Immature natural killer cell (primary cell): ENCODE measurements at regions not wholly inside any gene's neighbourhood (a gene's known extent, or its start where the extent isn't known, plus 50 kb on each side); places are given as distances from the start of the nearest gene placed in this dataset.

ENCODE experiments used
- DNase-seq, 3 donors: peaks; one replicate each; pipeline ENCODE4 v3.0.0; 2022; ENCODE audit warnings: mixed read lengths in 1 of 3
- H3K27ac Mint-ChIP-seq, 6 donors: one replicate each; pipeline ENCODE4 v1.8.0; 2020; ENCODE audit warnings: mixed read lengths in 6 of 6, mild to moderate bottlenecking in 5 of 6, inconsistent platforms in 4 of 6, moderate library complexity in 3 of 6
- H3K27me3 Mint-ChIP-seq, 3 donors: one replicate each; pipeline ENCODE4 v1.8.0; 2020 to 2021; ENCODE audit warnings: low read depth in 3 of 3, mild to moderate bottlenecking in 3 of 3, mixed read lengths in 3 of 3, moderate library complexity in 3 of 3, inconsistent platforms in 1 of 3
- H3K36me3 Mint-ChIP-seq, 3 donors: one replicate each; pipeline ENCODE4 v1.8.0; 2020; ENCODE audit warnings: mixed read lengths in 3 of 3, inconsistent platforms in 2 of 3, mild to moderate bottlenecking in 2 of 3
- H3K4me1 Mint-ChIP-seq, 2 donors: one replicate each; pipeline ENCODE4 v1.8.0; 2020; ENCODE audit warnings: inconsistent platforms in 2 of 2, mild to moderate bottlenecking in 2 of 2, mixed read lengths in 2 of 2, moderate library complexity in 1 of 2
- H3K4me3 Mint-ChIP-seq, 5 donors: one replicate each; pipeline ENCODE4 v1.8.0; 2020; ENCODE audit warnings: mild to moderate bottlenecking in 5 of 5, mixed read lengths in 5 of 5, inconsistent platforms in 3 of 5, moderate library complexity in 3 of 5
- H3K9me3 Mint-ChIP-seq, 6 donors: one replicate each; pipeline ENCODE4 v1.8.0; 2020; ENCODE audit warnings: mild to moderate bottlenecking in 6 of 6, mixed read lengths in 6 of 6, inconsistent platforms in 4 of 6, moderate library complexity in 3 of 6

DNA sequence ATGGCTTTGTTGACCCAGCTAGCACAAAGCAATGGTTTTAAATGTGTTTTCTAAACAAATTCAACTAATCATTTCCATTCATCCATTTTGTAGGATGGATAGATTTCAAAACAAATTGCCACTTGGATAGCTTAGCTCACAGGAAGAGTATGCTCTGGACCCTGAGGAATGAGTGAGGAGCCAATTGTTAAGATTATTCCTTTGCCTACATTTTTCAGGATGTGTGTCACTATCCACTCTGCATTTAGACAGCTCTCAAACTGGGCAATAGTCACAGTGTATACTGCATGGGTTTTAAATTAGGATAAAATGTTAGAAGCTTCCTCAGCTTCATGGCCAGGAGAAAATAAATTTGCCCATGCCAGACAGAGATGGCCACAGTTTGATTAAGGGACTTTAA is 605.6 kb upstream of the TEX47 start:
- Mint-ChIP-seq H3K4me3 (no peak overlapping the region), H3K4me1 (peaks cover 0 to 5% of the 10 kb centered on the region in 2 donors), H3K27ac (no peak overlapping the region), H3K9me3 (peaks cover 0 to 38% (median 3%) of the 10 kb centered on the region in 6 donors), H3K27me3 (peaks cover 0 to 2% (median 0%) of the 10 kb centered on the region in 3 donors), H3K36me3 (no peaks in the 10 kb centered on the region)
- DNase-seq = no peak

DNA sequence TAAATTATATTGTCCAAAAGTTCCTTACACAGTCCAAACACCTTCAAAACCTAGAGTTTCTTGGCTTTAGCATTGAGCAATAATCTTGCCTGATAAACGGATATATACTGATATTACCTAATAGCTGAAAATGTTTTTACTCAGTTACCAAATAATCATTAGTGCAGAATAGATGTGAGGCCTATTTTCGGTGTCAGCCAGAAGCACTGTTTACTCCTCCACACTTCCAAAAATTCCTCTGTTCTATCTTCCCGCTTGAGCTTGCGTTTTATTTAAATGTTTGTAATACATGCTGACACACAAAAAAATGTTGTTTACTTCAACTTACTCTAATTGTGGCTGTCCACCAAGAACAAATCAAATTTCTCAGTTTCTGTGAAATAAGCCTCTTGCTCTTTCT is 606.2 kb upstream of the TEX47 start:
- no peaks in the 10 kb centered on the region for H3K36me3 Mint-ChIP-seq
- peaks cover 0 to 5% of the 10 kb centered on the region in 2 donors for H3K4me1 Mint-ChIP-seq
- no peak overlapping the region for H3K27ac Mint-ChIP-seq
- H3K27me3 Mint-ChIP-seq = peaks cover 0 to 2% (median 0%) of the 10 kb centered on the region in 3 donors
- DNase-seq = no peak
- H3K4me3 Mint-ChIP-seq = no peak overlapping the region
- H3K9me3 Mint-ChIP-seq = peaks cover 0 to 32% (median 4%) of the 10 kb centered on the region in 6 donors

DNA sequence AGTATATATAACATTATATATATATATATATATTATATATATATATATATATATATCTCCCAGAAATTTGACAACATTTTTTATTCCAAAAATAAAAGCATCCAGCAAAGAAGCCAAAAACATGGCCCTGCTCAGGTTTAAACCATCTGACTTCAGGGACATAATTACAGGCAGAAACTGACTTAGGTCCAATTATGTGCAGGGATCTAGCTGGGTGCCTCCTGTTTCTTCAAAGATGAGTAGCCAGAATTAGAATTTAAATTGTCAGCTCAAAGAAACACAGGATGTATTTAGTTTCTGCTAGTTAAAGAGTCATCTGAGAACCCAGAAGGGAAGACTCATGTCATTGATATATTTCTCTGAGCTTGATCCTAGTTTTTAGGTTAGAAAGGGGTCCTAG is 656.4 kb upstream of the TEX47 start:
- DNase-seq = no peak
- Mint-ChIP-seq H3K27me3 (no peaks in the 10 kb centered on the region), H3K4me1 (no peaks in the 10 kb centered on the region), H3K4me3 (no peak overlapping the region), H3K36me3 (no peaks in the 10 kb centered on the region), H3K27ac (no peak overlapping the region), H3K9me3 (peaks cover 0 to 10% (median 2%) of the 10 kb centered on the region in 6 donors)

DNA sequence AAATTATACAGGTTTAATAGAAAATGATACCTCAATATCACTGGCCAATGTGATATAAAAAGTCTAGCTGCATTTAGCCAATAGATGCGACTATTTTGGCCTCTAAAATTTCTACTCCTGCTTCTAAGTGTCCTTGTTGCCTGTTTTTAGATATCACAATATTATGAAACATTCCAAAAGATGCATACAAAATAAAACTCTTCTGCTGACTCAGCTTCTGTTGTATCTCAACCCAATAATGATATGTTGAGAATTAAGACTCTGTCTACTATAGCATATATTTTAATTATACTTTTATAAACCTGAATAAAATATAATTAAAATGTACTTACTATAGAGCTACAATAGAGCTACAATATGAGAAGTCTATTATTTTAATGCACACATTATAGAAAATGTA is 661.0 kb upstream of the TEX47 start:
- no peaks in the 10 kb centered on the region for H3K4me1 Mint-ChIP-seq
- H3K36me3 Mint-ChIP-seq = no peaks in the 10 kb centered on the region
- DNase-seq = no peak
- H3K27me3 Mint-ChIP-seq = peaks cover 0 to 2% (median 0%) of the 10 kb centered on the region in 3 donors
- H3K4me3 Mint-ChIP-seq = no peak overlapping the region
- H3K9me3 Mint-ChIP-seq = peaks cover 0 to 10% (median 3%) of the 10 kb centered on the region in 6 donors
- no peak overlapping the region for H3K27ac Mint-ChIP-seq

DNA sequence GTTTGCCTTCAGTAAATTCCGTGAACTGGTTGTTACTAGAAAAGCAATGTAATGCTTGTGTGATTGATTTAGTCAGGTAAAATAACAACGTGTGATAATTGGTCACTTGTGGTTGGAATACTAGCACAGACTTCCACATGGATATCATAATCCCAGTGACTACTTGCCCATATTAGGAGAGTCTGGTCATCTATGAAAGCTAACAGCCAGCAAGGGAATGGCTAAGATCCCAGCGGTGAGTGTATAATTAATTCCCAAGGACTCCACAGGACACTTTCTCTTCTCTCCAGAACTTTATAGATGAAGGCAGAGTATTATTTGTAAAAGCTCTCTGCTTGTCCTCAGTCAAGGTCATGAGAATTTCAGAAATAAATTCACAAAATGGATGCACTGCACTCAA is 662.6 kb upstream of the TEX47 start:
- Mint-ChIP-seq H3K9me3 (peaks cover 0 to 10% (median 5%) of the 10 kb centered on the region in 6 donors), H3K27me3 (peaks cover 0 to 2% (median 0%) of the 10 kb centered on the region in 3 donors), H3K36me3 (no peaks in the 10 kb centered on the region), H3K4me1 (no peaks in the 10 kb centered on the region), H3K4me3 (no peak overlapping the region), H3K27ac (no peak overlapping the region)
- DNase-seq = no peak

DNA sequence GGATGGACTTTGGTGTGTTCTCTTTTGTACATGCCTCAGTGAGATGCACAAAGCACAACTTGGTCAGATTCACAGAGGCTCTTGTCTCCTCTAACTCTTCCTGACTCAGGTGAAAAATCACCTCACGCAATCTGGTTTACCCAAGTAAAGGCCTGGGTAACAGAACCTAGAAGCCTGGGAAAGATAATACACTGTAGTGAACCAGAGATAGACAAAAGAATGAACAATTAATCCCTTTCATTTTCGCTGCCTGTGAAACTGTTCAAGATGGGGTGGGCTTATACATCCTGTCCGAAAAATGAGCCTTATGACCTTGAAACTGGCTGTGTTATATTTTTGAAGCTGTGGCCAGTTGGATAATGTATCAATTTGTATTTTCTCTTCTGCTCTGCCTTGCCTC is 678.9 kb upstream of the TEX47 start:
- no peak for DNase-seq
- Mint-ChIP-seq H3K4me3 (no peak overlapping the region), H3K36me3 (peaks cover 0 to 6% (median 3%) of the 10 kb centered on the region in 3 donors), H3K9me3 (peaks cover 4 to 46% (median 13%) of the 10 kb centered on the region in 6 donors), H3K27me3 (no peaks in the 10 kb centered on the region), H3K27ac (no peak overlapping the region), H3K4me1 (no peaks in the 10 kb centered on the region)

DNA sequence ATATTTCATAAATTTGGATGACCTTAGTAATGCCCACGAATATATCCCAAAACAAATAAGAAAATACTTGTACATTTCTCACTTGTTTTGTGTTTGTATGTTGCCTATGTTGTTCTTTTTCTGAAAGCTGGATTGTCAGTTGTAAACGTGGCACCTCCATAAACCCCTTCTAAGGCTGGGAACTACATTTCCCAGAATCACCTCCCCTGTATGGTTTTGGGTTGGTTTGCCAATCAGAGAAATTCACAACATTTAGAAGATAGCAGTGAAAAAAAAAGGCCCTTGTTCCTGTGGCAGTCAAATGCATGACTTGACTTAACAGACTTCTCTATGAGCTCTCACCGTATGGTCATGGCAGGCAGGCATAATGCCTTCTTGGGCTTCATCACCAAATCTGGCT is 676.3 kb upstream of the STEAP1 start:
- Mint-ChIP-seq H3K9me3 (peaks cover 0 to 32% (median 5%) of the 10 kb centered on the region in 6 donors), H3K4me1 (no peaks in the 10 kb centered on the region), H3K27me3 (no peaks in the 10 kb centered on the region), H3K27ac (no peak overlapping the region), H3K36me3 (peaks cover 0 to 6% (median 0%) of the 10 kb centered on the region in 3 donors), H3K4me3 (no peak overlapping the region)
- DNase-seq = no peak

DNA sequence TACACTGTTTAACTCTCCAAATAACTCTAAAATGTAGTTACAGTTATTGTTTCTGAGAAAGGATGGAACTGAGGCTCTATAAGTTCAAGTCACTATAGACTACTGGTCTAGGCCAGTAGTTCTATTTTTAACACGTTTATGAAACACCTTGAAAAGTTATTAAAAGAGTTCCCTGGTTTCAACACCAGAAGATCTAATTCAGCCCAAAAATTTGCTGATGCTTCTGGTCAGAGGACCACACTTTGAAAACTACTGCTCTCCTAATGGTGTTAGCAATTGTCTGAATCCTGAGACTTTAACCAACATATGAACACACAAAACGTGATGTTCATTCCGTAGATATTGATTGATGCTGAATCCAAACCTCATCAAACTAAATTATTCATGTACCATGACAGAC is 658.6 kb upstream of the STEAP1 start:
- H3K4me1 Mint-ChIP-seq = no peaks in the 10 kb centered on the region
- H3K27me3 Mint-ChIP-seq = no peaks in the 10 kb centered on the region
- no peak for DNase-seq
- no peak overlapping the region for H3K4me3 Mint-ChIP-seq
- peaks cover 3 to 12% (median 6%) of the 10 kb centered on the region in 6 donors for H3K9me3 Mint-ChIP-seq
- H3K36me3 Mint-ChIP-seq = peaks cover 0 to 4% (median 0%) of the 10 kb centered on the region in 3 donors
- no peak overlapping the region for H3K27ac Mint-ChIP-seq

DNA sequence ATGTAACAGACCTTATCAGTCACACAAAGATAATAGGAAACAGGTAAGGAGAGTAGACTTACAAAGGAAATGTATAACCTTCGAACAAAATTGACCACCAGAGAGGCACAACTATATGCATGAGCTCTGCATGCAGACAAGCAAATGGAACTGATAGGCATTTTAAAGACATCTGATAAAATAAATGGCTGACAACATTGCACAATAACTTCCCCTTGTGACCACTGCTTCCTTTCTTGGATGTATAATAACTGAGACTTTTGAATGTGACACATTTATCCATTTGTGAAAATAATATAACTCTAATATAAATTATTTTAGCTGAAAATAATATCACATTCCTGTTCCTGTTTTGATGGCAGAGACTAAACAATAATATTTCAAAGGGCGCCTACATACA is 654.2 kb upstream of the STEAP1 start:
- no peaks in the 10 kb centered on the region for H3K4me1 Mint-ChIP-seq
- peaks cover 0 to 4% (median 0%) of the 10 kb centered on the region in 3 donors for H3K36me3 Mint-ChIP-seq
- peaks cover 0 to 6% (median 3%) of the 10 kb centered on the region in 6 donors for H3K9me3 Mint-ChIP-seq
- no peak for DNase-seq
- no peaks in the 10 kb centered on the region for H3K27me3 Mint-ChIP-seq
- H3K27ac Mint-ChIP-seq = no peak overlapping the region
- H3K4me3 Mint-ChIP-seq = no peak overlapping the region

DNA sequence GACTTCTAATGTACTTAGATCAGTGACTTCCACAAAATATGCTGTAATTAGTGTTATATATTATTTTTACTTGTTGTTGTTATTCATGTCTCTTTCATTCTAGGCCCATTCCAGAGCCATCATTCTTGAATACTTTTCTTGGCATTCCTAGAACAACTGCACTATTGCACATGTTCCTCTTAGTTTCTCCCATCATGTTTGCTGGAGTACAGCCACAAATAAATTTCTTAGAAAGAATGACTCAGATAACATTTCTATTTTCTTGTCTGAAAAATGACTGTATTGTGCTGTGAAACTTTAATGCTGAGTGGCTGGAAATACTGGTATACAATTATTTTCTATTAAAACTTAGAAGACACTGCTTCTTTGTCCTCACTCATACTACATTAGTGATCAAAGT is 651.0 kb upstream of the STEAP1 start:
- H3K4me3 Mint-ChIP-seq = no peak overlapping the region
- H3K27me3 Mint-ChIP-seq = no peaks in the 10 kb centered on the region
- no peak for DNase-seq
- no peaks in the 10 kb centered on the region for H3K36me3 Mint-ChIP-seq
- H3K4me1 Mint-ChIP-seq = no peaks in the 10 kb centered on the region
- H3K9me3 Mint-ChIP-seq = peaks cover 0 to 8% (median 3%) of the 10 kb centered on the region in 6 donors
- no peak overlapping the region for H3K27ac Mint-ChIP-seq

DNA sequence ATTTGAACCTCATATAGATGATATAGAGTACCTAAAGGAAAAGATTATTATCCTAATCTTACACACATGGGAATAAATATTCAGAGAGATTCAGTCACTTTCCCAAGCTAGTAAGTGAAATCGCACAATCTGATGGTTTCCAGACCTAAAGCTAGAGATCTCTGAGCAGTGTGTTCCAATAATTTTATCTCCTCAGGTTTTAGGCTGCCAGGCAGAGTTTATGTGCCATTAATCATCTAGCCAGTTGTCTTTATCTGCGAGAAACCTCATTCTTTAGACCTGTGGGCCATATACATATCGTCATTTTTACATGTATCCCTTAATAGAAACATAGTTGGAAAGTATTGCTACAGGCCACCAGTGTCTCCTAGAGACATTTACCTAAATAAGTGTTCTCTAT is 647.2 kb upstream of the STEAP1 start:
- no peak for DNase-seq
- H3K4me1 Mint-ChIP-seq = no peaks in the 10 kb centered on the region
- peaks cover 0 to 13% (median 4%) of the 10 kb centered on the region in 6 donors for H3K9me3 Mint-ChIP-seq
- H3K27me3 Mint-ChIP-seq = no peaks in the 10 kb centered on the region
- H3K27ac Mint-ChIP-seq = no peak overlapping the region
- H3K36me3 Mint-ChIP-seq = no peaks in the 10 kb centered on the region
- H3K4me3 Mint-ChIP-seq = no peak overlapping the region

DNA sequence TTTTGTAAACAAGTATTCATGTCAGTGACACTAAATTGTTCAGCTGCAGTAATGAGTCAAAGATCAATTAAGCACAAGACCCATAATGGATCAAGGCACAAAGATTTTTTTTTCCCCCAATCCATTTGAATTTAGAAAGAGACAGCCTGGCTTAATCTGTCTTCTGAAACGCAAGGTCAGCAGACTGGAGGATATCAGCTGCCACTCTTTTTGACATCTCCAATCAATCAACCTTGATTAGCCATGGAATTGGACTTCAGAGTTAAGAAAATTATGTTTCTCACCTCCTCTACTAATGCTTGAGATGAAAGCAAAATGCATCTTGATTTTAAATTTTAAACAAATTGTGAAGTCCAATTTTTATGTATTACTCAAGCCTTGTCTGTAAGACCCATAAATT is 642.4 kb upstream of the STEAP1 start:
- Mint-ChIP-seq H3K36me3 (no peaks in the 10 kb centered on the region), H3K4me3 (no peak overlapping the region), H3K4me1 (no peaks in the 10 kb centered on the region), H3K27ac (no peak overlapping the region), H3K27me3 (peaks cover 0 to 2% (median 0%) of the 10 kb centered on the region in 3 donors), H3K9me3 (peaks cover 0 to 36% (median 11%) of the 10 kb centered on the region in 6 donors)
- DNase-seq = no peak

DNA sequence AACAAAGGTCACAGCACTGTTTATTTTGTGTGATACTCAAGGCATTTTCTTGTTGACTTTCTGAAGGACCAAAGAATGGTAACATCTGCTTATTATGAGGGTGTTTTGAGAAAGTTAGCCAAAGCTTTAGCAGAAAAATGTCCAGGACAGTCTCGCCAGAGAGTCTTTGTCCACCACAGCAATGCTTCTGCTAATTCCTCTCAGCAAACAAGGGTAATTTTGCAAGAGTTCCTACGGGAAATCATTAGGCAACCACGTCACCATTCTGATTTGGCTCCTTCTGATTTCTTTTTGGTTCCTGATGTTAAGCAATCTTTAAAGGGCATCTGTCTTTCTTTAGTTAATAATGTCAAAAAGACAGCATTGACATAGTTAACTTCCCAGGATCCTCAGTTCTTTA is 639.3 kb upstream of the STEAP1 start:
- Mint-ChIP-seq H3K27me3 (peaks cover 0 to 2% (median 0%) of the 10 kb centered on the region in 3 donors), H3K4me1 (no peaks in the 10 kb centered on the region)

DNA sequence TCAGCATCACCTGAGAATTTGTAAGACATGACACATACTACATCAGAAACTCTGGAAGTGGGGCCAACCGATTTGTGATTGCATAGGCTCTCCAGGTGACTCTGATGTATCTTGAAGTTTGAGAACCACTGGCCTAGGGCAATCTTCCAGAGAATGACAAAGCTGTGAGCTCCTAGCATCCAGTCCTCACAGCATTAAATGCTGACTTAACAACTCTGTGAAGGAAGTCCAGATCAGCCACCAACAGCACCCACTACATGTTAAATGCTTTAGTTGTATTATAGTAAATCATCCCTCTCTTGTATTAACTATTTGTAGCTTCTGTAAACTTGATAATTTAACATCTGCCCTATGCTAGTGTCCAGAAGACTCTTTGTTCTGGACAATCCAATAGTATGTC is 636.5 kb upstream of the STEAP1 start:
- H3K4me3 Mint-ChIP-seq = no peak overlapping the region
- no peak overlapping the region for H3K27ac Mint-ChIP-seq
- no peaks in the 10 kb centered on the region for H3K36me3 Mint-ChIP-seq
- peaks cover 0 to 2% (median 0%) of the 10 kb centered on the region in 3 donors for H3K27me3 Mint-ChIP-seq
- no peaks in the 10 kb centered on the region for H3K4me1 Mint-ChIP-seq
- peaks cover 3 to 29% (median 10%) of the 10 kb centered on the region in 6 donors for H3K9me3 Mint-ChIP-seq
- no peak for DNase-seq

More for the DNA sequence above, 639.3 kb upstream of the STEAP1 start:
- no peak for DNase-seq
- no peaks in the 10 kb centered on the region for H3K36me3 Mint-ChIP-seq
- H3K27ac Mint-ChIP-seq = no peak overlapping the region
- peaks cover 2 to 29% (median 9%) of the 10 kb centered on the region in 6 donors for H3K9me3 Mint-ChIP-seq
- no peak overlapping the region for H3K4me3 Mint-ChIP-seq

DNA sequence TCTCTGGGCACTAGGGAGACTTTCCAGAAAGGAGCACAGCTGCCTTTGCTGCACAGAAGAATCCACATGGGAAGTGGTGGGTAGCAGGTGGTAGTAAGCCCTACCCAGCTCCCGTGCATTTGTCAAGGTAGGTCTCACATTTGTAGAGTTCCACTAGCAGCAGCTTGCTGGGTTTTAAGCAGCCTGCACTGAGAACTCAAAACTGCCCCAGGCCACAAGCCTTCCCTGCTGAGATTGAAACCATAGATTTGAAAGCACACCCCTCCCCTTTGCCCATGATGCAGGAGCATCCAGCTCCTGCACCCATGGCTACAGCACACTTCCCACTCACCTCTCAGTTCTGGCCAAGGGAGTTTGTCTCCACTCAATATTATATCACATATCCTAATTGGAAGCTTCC is 604.5 kb upstream of the STEAP1 start:
- Mint-ChIP-seq H3K27ac (no peak overlapping the region), H3K4me3 (no peak overlapping the region), H3K36me3 (no peaks in the 10 kb centered on the region), H3K4me1 (no peaks in the 10 kb centered on the region), H3K27me3 (peaks cover 0 to 2% (median 2%) of the 10 kb centered on the region in 3 donors), H3K9me3 (peaks cover under 1 to 34% (median 4%) of the 10 kb centered on the region in 6 donors)
- DNase-seq = no peak
